NB4 (cell line): ENCODE measurements at regions not wholly inside any gene's neighbourhood (a gene's known extent, or its start where the extent isn't known, plus 50 kb on each side); places are given as distances from the start of the nearest gene placed in this dataset.

Source experiments
- CTCF ChIP-seq: IDR thresholded peaks from one replicate; pipeline ENCODE4 v1.5.1; 2012; ENCODE audit warnings: low read depth, low read length
- MAX ChIP-seq: IDR thresholded peaks from 2 replicates; pipeline ENCODE4 v1.6.1; 2011; ENCODE audit warnings: low read depth, low read length
- MYC ChIP-seq: IDR thresholded peaks from 2 replicates; pipeline ENCODE4 v1.6.1; 2011; ENCODE audit warnings: low read depth, low read length
- POLR2A ChIP-seq: IDR thresholded peaks from 2 replicates; pipeline ENCODE4 v1.6.1; 2011; ENCODE audit warnings: mild to moderate bottlenecking; ENCODE audit not compliant: insufficient read length; ENCODE audit errors: extremely low read depth

GRCh38 chr14:34064349-34064748, 113.5 kb upstream of the EGLN3 start:
- TF ChIP-seq CTCF (no peak), MAX (no peak), POLR2A (no peak), MYC (no peak)
